ENCODE measurements at regions not wholly inside any gene's neighbourhood (a gene's known extent, or its start where the extent isn't known, plus 50 kb on each side); places are given as distances from the start of the nearest gene placed in this dataset.

DNA sequence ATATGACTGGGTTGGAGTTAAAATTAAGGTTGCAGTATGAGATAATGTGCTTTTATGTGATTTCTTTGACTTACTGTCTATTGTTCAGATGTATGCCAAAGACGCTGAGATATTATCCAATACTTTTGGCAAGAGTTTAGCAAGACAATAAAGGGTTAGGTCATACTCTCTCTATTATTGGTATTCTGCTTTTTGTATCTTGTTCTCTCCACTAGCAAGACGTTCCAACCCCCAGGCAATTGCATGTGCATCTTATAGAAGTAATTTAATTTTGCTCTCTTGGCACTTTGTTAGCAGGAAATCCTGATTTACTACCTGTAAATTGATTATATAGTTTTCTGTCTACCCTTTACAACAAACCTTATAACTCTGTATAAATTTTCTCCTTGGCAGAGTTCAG is 1093.6 kb downstream of the CDH9 start:
- Histone ChIP-seq H2AFZ (ENCODE audit: control insufficient read depth, low read depth, low read length) (no peak overlapping the region), H4K20me1 (ENCODE audit: control insufficient read depth, insufficient read depth) (no peaks in the 10 kb centered on the region), H3K9me3 (replicated peaks; ENCODE audit: control insufficient read depth, insufficient read depth, low read length) (no peaks in the 10 kb centered on the region), H3K79me2 (ENCODE audit: control insufficient read depth, insufficient read depth, low read length) (no peaks in the 10 kb centered on the region), H3K9ac (ENCODE audit: control insufficient read depth, insufficient read depth, low read length) (no peak overlapping the region), H3K27ac (ENCODE audit: control insufficient read depth, insufficient read depth) (no peak overlapping the region), H3K4me2 (ENCODE audit: control insufficient read depth, insufficient read depth) (no peak overlapping the region), H3K36me3 (ENCODE audit: control insufficient read depth in 2 of 2, insufficient read depth in 2 of 2, low read length in 1 of 2) (no peaks in the 10 kb centered on the region), H3K4me3 (no peak overlapping the region), H3K27me3 (replicated peaks in 1 of 2; ENCODE audit: control insufficient read depth in 2 of 2, insufficient read depth in 2 of 2, low read length in 1 of 2) (no peaks in the 10 kb centered on the region), H3K4me1 (ENCODE audit: control insufficient read depth, insufficient read depth, low read length) (no peaks in the 10 kb centered on the region)
- ChIA-PET RAD21 (ENCODE audit: unreplicated experiment) (no interaction called here), POLR2A (no interaction called here), CTCF (no interaction called here), SMC1A (ENCODE audit: uncharacterized antibody, unreplicated experiment) (no interaction called here)
- in situ Hi-C loops (cut with MboI), result no loop called here
- TF ChIP-seq NR2C1 (IDR thresholded peaks at IDR 0.05), result no peak
- TF ChIP-seq GATAD2B (conservative IDR thresholded peaks at IDR 0.05; ENCODE audit: low read depth), result no peak
- no peak for TF ChIP-seq SP1 (IDR thresholded peaks at IDR 0.05; ENCODE audit: low read depth, low read length)
- TF ChIP-seq CBFB (IDR thresholded peaks at IDR 0.05; ENCODE audit: low read depth), result no peak
- no peak for TF ChIP-seq MYB (IDR thresholded peaks at IDR 0.05; ENCODE audit: borderline replicate concordance, low read depth, low read length)
- no peak for TF ChIP-seq ATF7 (IDR thresholded peaks at IDR 0.05; ENCODE audit: low read depth)
- TF ChIP-seq ZBTB40 (IDR thresholded peaks at IDR 0.05; ENCODE audit: borderline replicate concordance), result no peak
- TF ChIP-seq HDAC6 (IDR thresholded peaks at IDR 0.05; ENCODE audit: unreplicated experiment), result no peak
- no peak for TF ChIP-seq JUNB (IDR thresholded peaks at IDR 0.05)
- TF ChIP-seq MTA2 (IDR thresholded peaks at IDR 0.05; ENCODE audit: low read depth), result no peak
- no peak for TF ChIP-seq NR2F1 (conservative IDR thresholded peaks at IDR 0.05)
- TF ChIP-seq DPF2 (IDR thresholded peaks at IDR 0.05), result no peak
- TF ChIP-seq PAX5 (IDR thresholded peaks at IDR 0.05; ENCODE audit: borderline replicate concordance, low read depth, low read length), result no peak
- TF ChIP-seq NBN (IDR thresholded peaks at IDR 0.05), result no peak
- TF ChIP-seq FOXK2 (IDR thresholded peaks at IDR 0.05), result no peak
- TF ChIP-seq, protein P1, sequence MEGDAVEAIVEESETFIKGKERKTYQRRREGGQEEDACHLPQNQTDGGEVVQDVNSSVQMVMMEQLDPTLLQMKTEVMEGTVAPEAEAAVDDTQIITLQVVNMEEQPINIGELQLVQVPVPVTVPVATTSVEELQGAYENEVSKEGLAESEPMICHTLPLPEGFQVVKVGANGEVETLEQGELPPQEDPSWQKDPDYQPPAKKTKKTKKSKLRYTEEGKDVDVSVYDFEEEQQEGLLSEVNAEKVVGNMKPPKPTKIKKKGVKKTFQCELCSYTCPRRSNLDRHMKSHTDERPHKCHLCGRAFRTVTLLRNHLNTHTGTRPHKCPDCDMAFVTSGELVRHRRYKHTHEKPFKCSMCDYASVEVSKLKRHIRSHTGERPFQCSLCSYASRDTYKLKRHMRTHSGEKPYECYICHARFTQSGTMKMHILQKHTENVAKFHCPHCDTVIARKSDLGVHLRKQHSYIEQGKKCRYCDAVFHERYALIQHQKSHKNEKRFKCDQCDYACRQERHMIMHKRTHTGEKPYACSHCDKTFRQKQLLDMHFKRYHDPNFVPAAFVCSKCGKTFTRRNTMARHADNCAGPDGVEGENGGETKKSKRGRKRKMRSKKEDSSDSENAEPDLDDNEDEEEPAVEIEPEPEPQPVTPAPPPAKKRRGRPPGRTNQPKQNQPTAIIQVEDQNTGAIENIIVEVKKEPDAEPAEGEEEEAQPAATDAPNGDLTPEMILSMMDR (IDR thresholded peaks at IDR 0.05 in 2 of 3, conservative IDR thresholded peaks at IDR 0.05 in 1 of 3; ENCODE audit: control insufficient read depth in 2 of 3, extremely low read depth in 1 of 3, insufficient read depth in 1 of 3, low read depth in 3 of 3, low read length in 3 of 3), result no peak
- TF ChIP-seq USF2 (IDR thresholded peaks at IDR 0.05; ENCODE audit: borderline replicate concordance, low read depth, low read length), result no peak
- no TSS peak for BruUV-seq (replicated peaks)
- intact Hi-C loops (cut with micrococcal nuclease; ENCODE audit: unreplicated experiment), result no loop called here
- WGBS (ENCODE audit: insufficient coverage, insufficient replicate concordance, low lambda C conversion rate, missing lambda C conversion rate), result 0% methylated on average over 2 of the region's 2 CpGs
- DNase-seq (ENCODE audit: low read depth, low spot score) (no peak), FAIRE-seq (no peak), ATAC-seq (no peak)
